HG03575 (cell line): ENCODE measurements at regions not wholly inside any gene's neighbourhood (a gene's known extent, or its start where the extent isn't known, plus 50 kb on each side); places are given as distances from the start of the nearest gene placed in this dataset.
A peak's percentile ranks its signal among the peaks of the same experiment; 100 is the strongest.

ENCODE experiments used
- ATAC-seq: cut with Tn5 transposase; IDR thresholded peaks from one replicate; pipeline ENCODE4 v1.9.1; 2021; ENCODE audit not compliant: unreplicated experiment, insufficient number of reproducible peaks, low FRiP score; ENCODE audit errors: extremely low read depth

DNA sequence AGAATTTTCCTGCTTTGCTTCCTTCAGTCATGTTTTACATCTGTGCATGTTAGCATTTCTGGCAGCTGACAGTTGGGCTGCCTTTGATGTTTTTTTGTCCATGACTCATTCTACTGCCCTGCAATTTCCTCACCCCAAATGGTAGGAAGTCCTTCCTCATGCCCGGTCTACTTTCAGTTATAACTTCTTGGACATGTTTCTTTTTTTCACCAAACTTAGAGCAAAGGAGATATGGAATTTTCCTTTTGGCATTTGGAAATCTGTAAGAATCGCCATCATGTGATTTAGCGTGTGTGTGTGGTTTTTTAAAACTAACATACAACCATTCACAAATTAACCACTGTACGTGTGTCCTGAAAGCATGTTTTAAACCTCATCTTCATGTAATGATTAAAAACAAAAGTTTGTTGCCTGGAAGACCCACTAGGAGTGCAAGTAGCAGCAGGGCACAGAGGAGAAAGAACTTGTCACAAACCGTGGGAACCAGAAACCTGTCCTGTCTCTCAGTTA lies 430.7 kb upstream of the CFAP20DC start:
- ATAC-seq = no peak

DNA sequence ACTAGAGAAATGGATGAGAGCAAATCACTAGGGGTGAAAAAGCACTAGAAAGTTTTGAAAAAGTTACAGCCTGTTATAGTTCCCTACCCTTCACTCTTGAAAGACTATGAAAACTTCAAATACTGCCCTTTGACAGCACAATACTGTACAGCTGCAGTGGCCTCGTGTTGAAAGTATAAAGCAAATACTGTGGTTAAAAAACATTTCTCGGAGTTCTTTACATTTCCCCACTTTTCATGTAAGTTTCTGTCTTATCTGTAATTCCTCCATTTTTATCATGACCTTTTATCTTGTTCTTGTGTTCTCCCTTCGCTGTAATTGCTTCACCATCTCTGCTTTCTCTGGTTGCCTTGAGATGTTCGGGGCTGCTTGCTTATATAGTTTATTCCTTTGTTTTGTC lies 423.8 kb upstream of the CFAP20DC start:
- ATAC-seq = no peak

DNA sequence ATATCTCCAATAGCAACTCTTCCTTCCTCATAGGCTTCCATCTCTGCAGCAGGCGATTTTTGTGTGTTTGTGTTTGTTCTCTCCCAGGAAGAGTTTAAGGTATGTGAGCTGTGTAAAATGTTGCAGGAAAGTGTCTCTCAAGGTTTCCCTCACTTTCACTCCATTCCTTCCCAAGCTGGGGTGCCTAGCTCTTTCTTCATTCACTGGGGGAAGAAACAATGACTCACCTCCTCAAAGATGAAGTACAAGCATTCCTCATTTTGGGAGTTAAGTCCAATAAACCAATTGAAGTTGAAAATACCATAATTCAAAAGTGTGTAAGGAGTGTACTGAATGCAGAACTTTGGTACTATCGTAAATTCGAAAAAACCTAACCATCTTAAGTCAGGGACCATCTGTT lies 422.7 kb upstream of the CFAP20DC start:
- no peak for ATAC-seq

DNA sequence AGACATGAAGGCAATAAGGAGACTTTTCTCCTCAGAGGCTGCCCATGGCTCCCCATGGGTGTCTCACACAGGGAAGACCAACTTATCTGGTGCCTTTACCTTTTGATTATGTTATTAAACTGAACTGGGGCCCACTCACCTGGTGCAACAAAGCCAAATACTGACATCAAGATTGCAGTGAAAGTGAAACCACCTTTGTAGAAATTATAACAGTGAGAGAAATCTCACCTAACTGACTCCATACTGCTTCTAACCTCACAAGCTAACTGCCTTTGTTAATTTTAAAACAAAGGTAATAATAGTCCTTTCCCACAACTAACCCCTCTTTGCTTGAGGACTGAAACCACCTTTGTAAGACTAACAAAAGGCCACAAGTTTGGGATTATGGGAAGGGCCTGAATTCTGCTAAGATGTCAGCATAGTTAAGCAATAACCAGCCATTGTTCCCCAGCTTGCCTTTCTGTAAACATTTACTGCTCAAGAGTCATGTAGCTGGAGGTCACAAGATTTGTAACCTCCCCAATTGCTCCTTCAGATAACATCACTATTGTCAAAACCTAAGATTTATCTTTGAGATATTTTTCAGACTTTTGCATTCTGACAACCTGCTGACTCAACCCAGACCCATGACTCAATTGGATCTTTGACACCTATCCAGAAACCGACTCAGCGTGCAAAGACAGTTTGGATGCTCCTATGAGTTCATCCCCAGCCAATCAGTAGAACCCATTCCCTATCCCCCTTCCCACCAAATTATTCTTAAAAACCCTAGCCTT lies 420.3 kb upstream of the CFAP20DC start:
- no peak for ATAC-seq

DNA sequence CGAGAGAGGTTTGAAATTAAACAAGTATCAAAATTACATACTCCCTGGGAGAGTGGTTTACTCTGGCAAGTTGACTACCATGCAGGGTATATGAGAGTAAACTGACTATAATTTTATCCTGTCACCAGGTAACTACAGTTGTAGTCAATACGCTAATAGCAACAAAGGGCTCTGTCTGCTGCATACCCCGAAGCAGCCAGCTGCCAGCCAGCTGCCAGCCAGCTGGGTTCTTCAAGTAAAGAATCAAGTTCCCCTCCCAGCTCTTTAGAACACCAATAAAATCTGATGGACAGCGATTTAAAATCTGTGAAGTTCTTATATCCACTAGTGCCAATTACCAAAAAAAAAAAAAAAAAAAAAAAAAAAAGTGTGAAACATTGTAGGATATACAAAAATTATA lies 417.7 kb upstream of the CFAP20DC start:
- ATAC-seq = no peak

DNA sequence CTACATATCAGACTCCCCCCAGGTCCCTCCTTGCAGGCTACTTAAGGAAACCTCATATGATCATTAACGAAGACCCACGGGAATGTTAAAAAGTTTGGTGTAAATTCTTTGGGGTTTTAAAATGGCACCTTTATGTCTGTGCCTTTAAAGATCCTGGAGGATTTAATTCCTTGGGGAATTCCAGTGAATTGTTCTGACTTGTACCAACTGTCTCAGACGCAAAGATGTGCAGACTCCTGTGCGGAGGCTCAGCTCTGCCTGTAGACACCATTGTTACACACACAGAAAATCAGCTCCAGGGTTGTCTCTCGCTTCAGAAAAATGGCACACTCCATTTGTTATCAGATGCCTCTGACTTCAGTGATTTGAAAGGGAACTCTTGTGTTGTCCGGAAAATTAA lies 414.4 kb upstream of the CFAP20DC start:
- ATAC-seq = no peak

DNA sequence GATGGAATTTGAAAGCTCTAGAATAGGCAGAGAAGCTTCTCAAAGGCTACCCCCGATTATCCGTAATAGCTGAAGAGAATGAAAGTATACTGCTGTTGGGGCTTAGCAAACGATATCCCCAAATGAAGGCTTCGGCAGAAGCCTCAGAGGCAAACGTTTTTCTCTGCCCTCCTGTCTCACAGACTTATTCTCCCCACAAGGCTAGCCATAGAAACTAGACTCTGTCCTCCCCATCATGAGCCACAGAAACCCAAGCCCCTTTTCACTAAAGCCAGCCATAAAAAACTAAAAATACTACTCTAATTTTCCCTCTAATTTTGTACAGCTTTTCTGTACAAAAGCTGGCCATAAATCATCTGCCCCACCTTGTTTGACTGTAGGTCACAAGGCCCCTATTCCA lies 413.4 kb upstream of the CFAP20DC start:
- no peak for ATAC-seq

DNA sequence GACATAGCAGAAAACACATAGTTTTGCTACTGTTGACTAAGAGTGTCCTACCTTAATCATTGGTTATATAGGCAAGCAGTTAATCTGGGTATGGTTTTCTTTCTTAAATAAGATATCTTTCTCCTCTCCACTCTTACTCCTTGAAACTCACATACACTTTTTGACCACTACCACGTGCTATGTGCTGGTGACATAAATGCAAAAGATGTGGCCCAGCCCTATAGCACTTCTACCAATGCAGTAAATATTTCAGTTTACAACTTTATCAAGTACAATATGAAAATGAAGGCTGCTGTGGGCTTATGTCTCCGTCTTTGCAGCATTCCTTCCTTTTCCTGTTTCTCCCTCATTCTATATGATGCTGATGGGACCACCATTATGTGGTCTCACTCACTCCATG lies 410.2 kb upstream of the CFAP20DC start:
- ATAC-seq = no peak

DNA sequence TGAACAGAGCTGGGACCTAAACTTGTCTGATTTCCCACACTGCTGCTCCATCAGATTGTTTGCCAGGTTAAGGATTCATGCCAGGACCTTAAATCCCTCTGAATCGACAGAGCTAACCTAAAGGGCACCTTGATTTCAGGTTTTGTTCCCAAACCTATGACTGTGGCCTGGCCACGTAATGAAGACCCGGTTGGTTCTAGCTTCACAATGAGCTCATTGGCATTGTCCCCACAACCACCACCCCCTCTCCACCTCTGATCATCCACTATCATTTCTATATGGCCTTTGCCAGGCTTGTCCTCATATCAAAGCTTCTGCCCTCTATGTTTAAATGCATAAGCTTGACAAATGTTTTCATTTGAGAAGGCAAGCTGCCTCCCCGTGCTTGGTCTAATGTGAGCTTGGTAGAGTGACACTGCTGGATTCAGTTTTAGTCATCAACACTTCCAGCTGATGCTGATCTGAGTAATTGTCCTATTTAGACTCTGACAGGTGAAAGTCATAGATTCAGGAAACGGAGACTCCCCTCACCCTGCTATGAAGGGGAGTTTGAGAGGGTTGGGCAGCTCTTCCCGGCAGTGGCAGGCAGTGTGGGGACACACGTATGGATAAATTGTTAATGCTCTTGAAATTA lies 407.1 kb upstream of the CFAP20DC start:
- peak; percentile 96 for ATAC-seq

DNA sequence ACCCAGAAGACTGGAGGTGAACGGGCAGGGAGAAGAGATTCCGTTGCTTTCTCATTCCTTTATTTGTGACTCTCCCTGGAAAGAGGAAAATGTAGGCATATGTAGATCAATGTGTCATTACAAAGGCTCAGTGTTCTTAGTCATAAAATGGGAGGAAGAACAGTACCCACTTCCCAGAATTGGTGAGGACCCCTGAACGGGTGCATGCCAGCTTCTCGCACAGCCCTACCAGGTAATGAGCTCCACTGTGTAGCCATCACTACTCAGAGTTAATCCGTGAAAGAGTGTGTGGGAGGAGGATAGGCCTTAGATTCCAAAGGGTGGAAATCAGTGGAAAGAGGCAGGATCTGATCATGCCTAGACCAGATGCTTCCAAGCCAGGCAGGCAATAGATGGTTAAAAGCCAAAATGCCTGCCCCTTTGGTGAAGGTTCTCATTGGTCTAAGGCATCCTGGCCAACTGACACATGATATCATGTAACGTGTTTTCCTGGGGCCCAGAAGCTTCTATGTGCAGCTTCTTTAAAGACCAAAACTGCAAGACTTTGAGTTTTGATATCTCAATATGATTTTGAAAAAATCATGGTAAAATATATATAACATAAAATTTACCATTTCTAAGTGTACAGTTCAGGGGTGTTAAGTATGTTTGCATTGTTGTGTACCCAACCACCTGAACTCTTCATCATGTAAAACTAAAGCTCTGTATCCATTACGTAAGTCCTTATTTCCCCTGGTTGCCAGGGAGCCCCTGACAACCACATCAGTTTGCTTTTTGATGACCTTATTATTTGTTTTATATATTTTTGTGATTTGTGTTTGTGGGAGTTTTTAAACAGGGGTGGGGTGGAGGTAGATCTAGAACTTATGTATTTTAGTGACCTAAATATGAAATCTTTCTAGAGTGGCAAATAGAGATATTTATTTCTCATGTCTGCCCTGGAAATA lies 402.2 kb upstream of the CFAP20DC start:
- peak; percentile 2 for ATAC-seq

DNA sequence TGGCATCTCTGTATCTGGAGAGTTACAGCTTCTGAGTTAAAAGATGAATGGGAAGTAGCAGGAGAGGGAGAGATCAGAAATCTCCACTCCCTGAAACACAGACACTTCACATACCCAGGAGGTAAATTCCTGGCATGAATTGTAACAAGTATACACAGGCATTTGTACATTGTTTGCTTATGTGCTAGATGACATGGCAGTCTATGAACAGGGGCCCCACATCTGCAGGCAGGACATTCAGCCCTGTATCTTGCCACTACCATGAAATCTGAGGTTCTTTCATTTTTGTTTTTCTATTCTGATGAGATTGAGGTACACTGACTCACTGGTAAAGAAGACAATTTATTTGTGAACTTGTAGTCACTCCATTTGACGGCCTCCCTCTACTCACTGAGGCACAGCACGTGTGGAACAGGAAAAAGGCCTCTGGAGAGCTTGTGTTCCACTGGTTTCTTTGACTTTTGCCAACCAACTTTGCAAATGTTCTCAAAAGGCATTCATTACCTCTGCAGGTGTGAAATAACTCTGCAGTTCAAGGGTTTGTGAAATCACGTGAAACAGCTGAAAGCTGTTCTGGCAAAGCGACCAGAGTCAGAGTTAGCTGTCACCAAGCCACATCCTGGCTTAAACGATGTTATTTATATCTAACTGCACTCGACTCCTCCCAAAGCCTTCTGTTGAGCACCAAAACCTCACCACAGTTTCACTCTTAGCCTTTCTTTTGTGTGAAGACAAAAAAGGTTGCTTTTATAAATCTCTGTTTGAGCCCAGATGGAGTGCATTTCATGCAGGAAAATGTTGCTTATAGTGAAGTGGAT lies 401.3 kb upstream of the CFAP20DC start:
- ATAC-seq = peak; percentile 97

DNA sequence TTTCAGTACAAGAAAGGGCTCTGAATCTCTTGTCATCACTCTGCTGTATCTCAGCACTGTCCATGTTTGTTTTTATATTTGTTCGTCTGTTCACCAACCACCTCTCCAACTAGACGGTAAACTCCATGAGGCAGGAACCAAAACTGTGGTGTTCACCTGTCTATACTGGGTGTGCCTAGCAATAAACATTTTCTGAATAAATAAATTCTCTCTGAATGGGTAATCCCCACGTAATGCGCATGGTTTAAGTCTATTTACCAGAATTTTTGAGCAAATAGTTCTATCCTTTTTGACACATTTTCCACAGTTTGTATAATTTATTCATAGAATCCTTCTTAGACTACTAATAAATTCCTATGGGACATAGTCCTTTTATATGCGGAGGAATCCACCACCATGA lies 400.6 kb upstream of the CFAP20DC start:
- no peak for ATAC-seq

DNA sequence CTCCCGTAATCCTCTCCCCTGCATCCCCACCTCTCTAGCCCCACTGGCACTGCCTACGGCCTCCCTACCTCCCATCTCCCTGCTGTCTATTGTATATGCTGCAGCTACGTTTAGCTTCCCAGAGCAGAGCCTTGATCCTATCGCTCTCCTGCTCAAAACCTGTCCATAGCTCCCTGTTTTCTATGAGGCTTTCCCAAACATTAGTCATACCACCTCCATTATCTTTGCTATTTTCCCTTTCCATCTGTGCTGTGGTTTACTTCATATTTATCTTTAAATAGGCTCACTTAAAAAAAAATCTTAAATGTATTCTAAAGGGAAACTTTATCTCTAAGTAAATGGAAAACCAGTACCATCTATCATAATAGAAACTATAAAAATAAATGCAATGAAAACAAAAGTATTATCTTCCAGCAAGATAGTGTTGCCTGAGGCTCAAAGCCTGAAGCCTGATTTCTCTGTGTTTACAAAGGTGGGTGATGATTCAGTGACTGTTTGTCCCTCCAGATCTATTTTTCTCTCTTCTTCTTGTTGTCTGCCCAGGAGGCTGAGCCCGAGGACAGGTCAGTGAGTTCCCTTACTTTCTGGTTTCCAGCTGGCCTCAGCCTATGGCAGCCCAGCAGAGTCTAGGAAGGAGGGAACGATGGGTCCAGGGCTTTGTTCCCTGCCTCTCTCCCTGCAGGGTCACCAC lies 397.1 kb upstream of the CFAP20DC start:
- ATAC-seq = no peak

DNA sequence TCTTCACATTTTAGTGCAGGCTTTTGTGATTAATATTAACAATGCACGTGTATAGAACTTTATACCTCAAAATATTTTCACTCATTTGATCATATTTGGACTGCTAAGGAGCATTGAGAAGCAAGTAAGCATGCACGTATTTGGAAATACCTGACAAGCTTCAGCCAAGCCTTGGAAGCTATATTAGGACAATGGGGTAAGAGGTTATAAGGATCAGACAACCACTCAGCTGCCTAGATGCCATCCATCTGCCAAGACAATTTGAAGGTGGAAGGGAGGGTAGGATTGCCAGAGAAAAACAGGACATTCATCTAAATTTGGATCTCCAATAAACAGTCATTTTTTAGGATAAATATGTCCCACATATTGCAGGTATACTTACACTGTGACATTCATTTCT lies 394.9 kb upstream of the CFAP20DC start:
- no peak for ATAC-seq

DNA sequence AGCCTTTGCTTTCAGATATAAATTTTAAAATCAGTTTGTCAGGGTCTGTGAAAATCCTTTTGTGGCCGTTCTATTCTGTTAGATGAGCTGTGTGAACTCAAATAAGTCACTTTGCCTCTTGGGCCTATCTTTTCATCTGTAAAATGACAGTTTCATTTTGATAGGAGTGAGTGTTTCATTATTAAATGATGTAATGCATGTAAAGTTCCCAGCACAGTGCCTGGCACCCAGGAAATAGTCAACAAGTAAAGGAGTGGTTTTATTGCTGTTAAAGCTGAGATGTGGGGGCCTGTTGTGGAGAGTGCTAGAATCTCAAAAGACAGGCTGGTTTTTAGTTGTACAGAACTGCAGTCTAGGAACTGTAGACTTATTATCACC lies 394.5 kb upstream of the CFAP20DC start:
- ATAC-seq = no peak

DNA sequence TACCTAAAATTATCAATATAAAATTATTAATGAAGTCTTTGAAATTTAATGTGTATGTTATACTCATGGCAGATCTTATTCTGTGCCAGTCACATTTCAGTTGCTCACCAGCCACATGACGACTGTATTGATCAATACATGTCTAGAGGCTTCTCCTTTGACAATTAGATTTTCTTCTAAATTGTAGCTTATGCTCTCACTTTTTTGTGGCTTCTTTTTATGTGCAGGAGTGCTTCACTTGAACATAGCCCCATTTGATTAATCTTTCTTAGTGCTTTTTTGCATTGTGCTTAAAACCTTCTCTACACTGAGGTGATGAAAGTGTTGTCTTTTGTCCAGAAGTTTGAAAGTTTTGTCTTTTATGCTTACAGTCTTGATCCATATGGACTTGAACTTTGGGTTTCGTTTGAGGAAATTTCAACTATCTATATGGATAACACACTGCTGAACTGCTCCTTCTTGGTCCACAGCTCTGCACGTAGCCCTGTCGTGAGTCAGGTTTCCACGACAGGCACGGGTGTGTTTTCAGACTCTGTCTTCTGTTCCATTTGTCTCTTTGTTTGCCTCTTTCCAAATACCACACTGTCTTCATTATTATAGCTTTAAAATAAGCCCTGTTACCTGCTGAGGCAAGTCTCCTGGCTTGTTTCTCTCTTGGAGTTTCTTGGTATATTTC lies 393.9 kb upstream of the CFAP20DC start:
- ATAC-seq = no peak

DNA sequence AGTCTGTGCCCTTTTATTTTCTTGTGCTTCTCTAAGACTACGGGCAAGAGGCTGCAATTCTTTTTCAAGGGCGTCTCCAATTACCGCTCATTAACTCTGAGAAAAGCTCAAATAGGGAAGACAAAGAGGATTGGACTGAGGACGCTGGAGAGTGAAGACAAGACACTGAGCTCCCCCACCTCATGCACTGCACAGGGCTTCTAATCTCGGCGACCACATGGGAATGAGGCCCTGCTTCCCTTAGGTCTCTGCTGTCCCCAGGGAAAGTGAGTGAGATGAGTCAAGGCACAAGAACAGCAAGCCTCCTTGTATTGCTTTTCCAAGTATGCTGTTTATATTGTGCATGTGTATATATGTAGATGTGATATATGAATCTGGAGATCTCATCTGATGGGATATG lies 392.2 kb upstream of the CFAP20DC start:
- ATAC-seq = no peak
